Activated T-helper 2 cell treated with anti-CD3 and anti-CD28 coated beads, Interferon-gamma antibody, Interleukin-2, Interleukin-4, amounts not matched to agents 10 μg/mL and 5 μg/mL and 100 μg/mL, durations not matched to agents 14 hours and 24 hours and 36 hours (primary cell): ENCODE measurements at regions not wholly inside any gene's neighbourhood (a gene's known extent, or its start where the extent isn't known, plus 50 kb on each side); places are given as distances from the start of the nearest gene placed in this dataset.

Experiments
- DNase-seq: peaks from one replicate; pipeline ENCODE4 v3.0.0; 2021; ENCODE audit warnings: low spot score
- H3K27ac Mint-ChIP-seq: one replicate; pipeline ENCODE4 v1.8.0; 2021; ENCODE audit warnings: mixed read lengths
- H3K27me3 Mint-ChIP-seq: one replicate; pipeline ENCODE4 v1.8.0; 2021; ENCODE audit warnings: low read depth, mixed read lengths
- H3K36me3 Mint-ChIP-seq: one replicate; pipeline ENCODE4 v1.8.0; 2021; ENCODE audit warnings: low read depth, mixed read lengths
- H3K4me1 Mint-ChIP-seq: one replicate; pipeline ENCODE4 v1.8.0; 2021; ENCODE audit warnings: low read depth, mixed read lengths
- H3K4me3 Mint-ChIP-seq: one replicate; pipeline ENCODE4 v1.8.0; 2021; ENCODE audit warnings: low read depth, mild to moderate bottlenecking, moderate library complexity, mixed read lengths
- H3K9me3 Mint-ChIP-seq: one replicate; pipeline ENCODE4 v1.8.0; 2021; ENCODE audit warnings: mixed read lengths
- intact Hi-C: fragments of 100-400 bp; cut with micrococcal nuclease; formaldehyde crosslinking; loops from one replicate; pipeline ENCODE4 v1.15.1; 2023

- no peak overlapping the region for H3K27ac Mint-ChIP-seq
- no peak overlapping the region for H3K4me3 Mint-ChIP-seq
- H3K27me3 Mint-ChIP-seq: no peaks in the 10 kb centered on the region
- H3K36me3 Mint-ChIP-seq: no peaks in the 10 kb centered on the region
- H3K9me3 Mint-ChIP-seq: no peaks in the 10 kb centered on the region
- no peaks in the 10 kb centered on the region for H3K4me1 Mint-ChIP-seq
- no peak for DNase-seq
- intact Hi-C loops: loop anchor here (10.0 kb wide), 1 partner anchor 229 kb away; no protein-coding TSS in a partner anchor
These were observed 280.1 kb upstream of the ESRRG start for GRCh38 chr1:217003355-217003754.

GRCh38 chr1:216997831-216998230 lies 274.6 kb upstream of the ESRRG start:
- H3K4me1 Mint-ChIP-seq: no peaks in the 10 kb centered on the region
- no peaks in the 10 kb centered on the region for H3K36me3 Mint-ChIP-seq
- H3K27me3 Mint-ChIP-seq: no peaks in the 10 kb centered on the region
- no peak overlapping the region for H3K4me3 Mint-ChIP-seq
- no peak overlapping the region for H3K27ac Mint-ChIP-seq
- intact Hi-C loops: no loop called here
- no peak for DNase-seq
- H3K9me3 Mint-ChIP-seq: no peaks in the 10 kb centered on the region

- Mint-ChIP-seq H3K27me3 (no peaks in the 10 kb centered on the region), H3K36me3 (no peaks in the 10 kb centered on the region), H3K4me3 (no peak overlapping the region), H3K9me3 (no peaks in the 10 kb centered on the region), H3K4me1 (no peaks in the 10 kb centered on the region), H3K27ac (no peak overlapping the region)
- DNase-seq: no peak
- intact Hi-C loops: no loop called here
These were observed 273.8 kb upstream of the ESRRG start for GRCh38 chr1:216997069-216997468.

DNA sequence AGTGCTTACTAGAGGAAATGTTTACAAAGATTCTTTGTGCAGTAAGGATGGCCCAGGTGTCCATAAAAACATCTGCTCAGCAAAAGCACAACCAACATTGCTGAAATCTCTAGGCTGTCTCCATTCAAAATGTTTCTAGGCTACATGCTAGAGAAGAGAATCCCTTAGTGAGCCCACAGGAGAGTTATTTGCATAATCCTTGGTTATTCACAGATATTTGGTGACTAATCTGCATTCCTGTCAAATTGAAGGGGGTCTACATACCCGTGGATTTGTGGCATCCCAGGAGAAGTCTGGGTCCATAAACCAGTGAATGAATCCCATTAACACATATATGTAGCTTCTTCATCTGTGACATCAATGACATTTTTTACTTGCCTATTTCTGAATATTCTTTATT lies 261.3 kb upstream of the ESRRG start:
- no peak overlapping the region for H3K27ac Mint-ChIP-seq
- no peaks in the 10 kb centered on the region for H3K27me3 Mint-ChIP-seq
- no peaks in the 10 kb centered on the region for H3K36me3 Mint-ChIP-seq
- H3K4me3 Mint-ChIP-seq: no peak overlapping the region
- no peaks in the 10 kb centered on the region for H3K4me1 Mint-ChIP-seq
- H3K9me3 Mint-ChIP-seq: peaks cover 7% of the 10 kb centered on the region
- DNase-seq: no peak
- intact Hi-C loops: no loop called here

DNA sequence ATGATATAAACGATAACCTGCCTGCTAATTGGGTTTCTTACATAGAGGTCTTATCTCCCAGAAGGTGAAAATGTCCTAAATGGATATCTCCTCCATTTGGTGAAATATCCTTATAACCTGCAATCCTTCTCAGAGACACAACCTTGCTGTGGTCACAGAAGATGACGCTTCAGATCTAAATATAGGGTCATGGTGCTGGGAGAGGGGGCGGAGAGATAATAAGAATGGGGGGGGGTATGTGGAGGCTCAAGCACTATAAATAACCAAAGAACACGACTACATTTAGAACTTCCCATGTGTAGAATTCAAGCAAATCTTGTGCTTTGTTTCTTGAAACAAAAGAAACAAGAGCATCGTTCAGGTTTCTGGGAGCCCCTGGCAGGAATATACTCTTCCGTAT lies 260.6 kb upstream of the ESRRG start:
- H3K27ac Mint-ChIP-seq: no peak overlapping the region
- intact Hi-C loops: no loop called here
- no peak overlapping the region for H3K4me3 Mint-ChIP-seq
- H3K4me1 Mint-ChIP-seq: no peaks in the 10 kb centered on the region
- H3K27me3 Mint-ChIP-seq: no peaks in the 10 kb centered on the region
- DNase-seq: no peak
- H3K36me3 Mint-ChIP-seq: no peaks in the 10 kb centered on the region
- H3K9me3 Mint-ChIP-seq: peaks cover 7% of the 10 kb centered on the region

GRCh38 chr1:216961516-216961915 lies 238.3 kb upstream of the ESRRG start:
- DNase-seq: no peak
- no peaks in the 10 kb centered on the region for H3K4me1 Mint-ChIP-seq
- H3K36me3 Mint-ChIP-seq: no peaks in the 10 kb centered on the region
- no peak overlapping the region for H3K27ac Mint-ChIP-seq
- intact Hi-C loops: no loop called here
- peaks cover 6% of the 10 kb centered on the region for H3K9me3 Mint-ChIP-seq
- H3K27me3 Mint-ChIP-seq: no peaks in the 10 kb centered on the region
- no peak overlapping the region for H3K4me3 Mint-ChIP-seq

GRCh38 chr1:216960716-216961115 lies 237.5 kb upstream of the ESRRG start:
- H3K9me3 Mint-ChIP-seq: peaks cover 6% of the 10 kb centered on the region
- no peak overlapping the region for H3K4me3 Mint-ChIP-seq
- DNase-seq: no peak
- H3K27me3 Mint-ChIP-seq: no peaks in the 10 kb centered on the region
- intact Hi-C loops: no loop called here
- no peaks in the 10 kb centered on the region for H3K4me1 Mint-ChIP-seq
- no peak overlapping the region for H3K27ac Mint-ChIP-seq
- no peaks in the 10 kb centered on the region for H3K36me3 Mint-ChIP-seq

GRCh38 chr1:216958569-216958968 lies 235.3 kb upstream of the ESRRG start:
- H3K4me1 Mint-ChIP-seq: no peaks in the 10 kb centered on the region
- peaks cover 6% of the 10 kb centered on the region for H3K9me3 Mint-ChIP-seq
- no peak for DNase-seq
- no peaks in the 10 kb centered on the region for H3K27me3 Mint-ChIP-seq
- H3K4me3 Mint-ChIP-seq: no peak overlapping the region
- no peak overlapping the region for H3K27ac Mint-ChIP-seq
- no peaks in the 10 kb centered on the region for H3K36me3 Mint-ChIP-seq
- intact Hi-C loops: no loop called here

GRCh38 chr1:216953495-216953894 lies 230.3 kb upstream of the ESRRG start:
- peaks cover 6% of the 10 kb centered on the region for H3K9me3 Mint-ChIP-seq
- intact Hi-C loops: no loop called here
- no peak overlapping the region for H3K27ac Mint-ChIP-seq
- H3K27me3 Mint-ChIP-seq: no peaks in the 10 kb centered on the region
- H3K4me3 Mint-ChIP-seq: no peak overlapping the region
- no peaks in the 10 kb centered on the region for H3K36me3 Mint-ChIP-seq
- no peak for DNase-seq
- no peaks in the 10 kb centered on the region for H3K4me1 Mint-ChIP-seq

GRCh38 chr1:216952864-216953263 lies 229.6 kb upstream of the ESRRG start:
- H3K36me3 Mint-ChIP-seq: no peaks in the 10 kb centered on the region
- no peak for DNase-seq
- H3K9me3 Mint-ChIP-seq: peaks cover 6% of the 10 kb centered on the region
- no peaks in the 10 kb centered on the region for H3K27me3 Mint-ChIP-seq
- no peak overlapping the region for H3K4me3 Mint-ChIP-seq
- no peaks in the 10 kb centered on the region for H3K4me1 Mint-ChIP-seq
- H3K27ac Mint-ChIP-seq: no peak overlapping the region
- intact Hi-C loops: no loop called here

- no peak overlapping the region for H3K27ac Mint-ChIP-seq
- H3K27me3 Mint-ChIP-seq: no peaks in the 10 kb centered on the region
- no peaks in the 10 kb centered on the region for H3K9me3 Mint-ChIP-seq
- intact Hi-C loops: no loop called here
- DNase-seq: no peak
- no peaks in the 10 kb centered on the region for H3K36me3 Mint-ChIP-seq
- H3K4me3 Mint-ChIP-seq: no peak overlapping the region
- no peaks in the 10 kb centered on the region for H3K4me1 Mint-ChIP-seq
These were observed 222.4 kb upstream of the ESRRG start for GRCh38 chr1:216945538-216946080.

DNA sequence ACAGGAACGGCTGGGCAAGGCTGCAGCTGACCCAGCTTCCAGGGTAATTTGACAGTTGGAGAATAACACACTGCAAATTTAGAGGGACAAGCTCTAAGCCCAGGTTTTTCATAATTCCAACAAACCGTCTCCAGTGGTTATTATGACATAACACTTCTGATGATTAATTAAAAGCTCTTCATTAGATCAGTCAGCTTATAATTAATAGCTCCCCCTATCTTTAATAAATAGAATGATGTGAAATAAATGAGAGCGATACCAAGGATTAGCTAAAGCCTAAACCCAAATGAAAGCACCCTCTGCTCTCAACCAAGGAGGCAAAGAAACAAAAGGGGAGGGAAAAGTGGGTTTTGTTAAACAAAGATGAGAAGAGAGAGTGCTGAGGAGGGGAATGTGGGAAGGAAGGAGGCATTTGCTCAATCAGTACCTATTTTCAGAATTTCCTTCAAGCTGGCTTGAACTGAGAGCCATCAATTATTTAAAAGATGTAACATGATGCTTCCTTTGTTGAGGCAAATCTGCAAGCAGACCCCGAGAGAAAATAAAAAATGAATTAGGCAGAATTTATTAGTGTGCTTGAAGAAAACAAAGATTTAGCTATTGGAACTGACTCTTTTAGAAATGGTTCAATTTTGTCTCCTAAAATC lies 221.8 kb upstream of the ESRRG start:
- no peak overlapping the region for H3K4me3 Mint-ChIP-seq
- no peaks in the 10 kb centered on the region for H3K9me3 Mint-ChIP-seq
- no peak for DNase-seq
- H3K4me1 Mint-ChIP-seq: no peaks in the 10 kb centered on the region
- no peak overlapping the region for H3K27ac Mint-ChIP-seq
- intact Hi-C loops: no loop called here
- no peaks in the 10 kb centered on the region for H3K36me3 Mint-ChIP-seq
- H3K27me3 Mint-ChIP-seq: no peaks in the 10 kb centered on the region

DNA sequence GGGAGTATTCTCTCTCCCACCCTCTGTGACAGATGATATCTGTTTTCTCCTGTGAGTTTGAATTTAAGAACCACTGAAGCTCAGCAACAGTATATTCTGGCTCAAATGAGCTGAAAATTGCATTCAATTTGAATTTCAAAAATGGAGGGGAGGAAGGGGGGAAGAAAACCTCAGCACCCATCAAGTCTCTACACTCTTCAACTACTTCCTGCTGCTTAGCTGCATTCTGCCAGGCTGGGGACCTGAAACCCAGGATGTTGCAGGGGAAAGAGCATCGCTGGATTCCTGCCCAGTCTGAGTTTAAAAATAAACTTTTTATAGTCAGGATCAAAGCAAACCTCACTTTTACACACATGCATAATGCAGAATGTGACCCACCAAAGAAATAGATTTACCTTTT lies 214.3 kb upstream of the ESRRG start:
- H3K36me3 Mint-ChIP-seq: no peaks in the 10 kb centered on the region

GRCh38 chr1:216936779-216937178 lies 213.6 kb upstream of the ESRRG start:
- H3K36me3 Mint-ChIP-seq: no peaks in the 10 kb centered on the region
- intact Hi-C loops: no loop called here
- no peaks in the 10 kb centered on the region for H3K27me3 Mint-ChIP-seq
- no peaks in the 10 kb centered on the region for H3K4me1 Mint-ChIP-seq
- no peak overlapping the region for H3K27ac Mint-ChIP-seq
- no peak for DNase-seq
- peaks cover 5% of the 10 kb centered on the region for H3K9me3 Mint-ChIP-seq
- H3K4me3 Mint-ChIP-seq: no peak overlapping the region

More for the DNA sequence above, 214.3 kb upstream of the ESRRG start:
- Mint-ChIP-seq H3K27me3 (no peaks in the 10 kb centered on the region), H3K9me3 (peaks cover 5% of the 10 kb centered on the region), H3K4me3 (no peak overlapping the region), H3K27ac (no peak overlapping the region), H3K4me1 (no peaks in the 10 kb centered on the region)
- intact Hi-C loops: no loop called here
- DNase-seq: no peak
